HEK293 (cell line): ENCODE measurements at regions not wholly inside any gene's neighbourhood (a gene's known extent, or its start where the extent isn't known, plus 50 kb on each side); places are given as distances from the start of the nearest gene placed in this dataset.

Experiments used
- CTCF ChIA-PET: fragments of 350-600 bp; formaldehyde crosslinking; extraction: SDS; loops from one replicate; lab custom pipeline; 2021; ENCODE audit warnings: antibody characterized with exemption; lab: Yijun Ruan, JAX
- POLR2A ChIA-PET: fragments of 300-600 bp; formaldehyde crosslinking; extraction: SDS; loops from one replicate; lab custom pipeline; 2020; ENCODE audit warnings: antibody characterized with exemption, inconsistent platforms; lab: Yijun Ruan, JAX
- H3K27ac ChIP-seq: fragments of 200-500 bp; sonication (Bioruptor generic); 2 replicates; pipeline ENCODE4 v1.5.1; 2014; ENCODE audit warnings: low read depth, low read length, control low read depth, inconsistent platforms; ENCODE audit errors: extremely low read depth
- H3K36me3 ChIP-seq, 2 experiments: fragments of 200-500 bp in 1 of 2; sonication (Bioruptor generic) in 1 of 2; 1 replicate in 1 of 2; 2 replicates in 1 of 2; pipeline ENCODE4 v1.5.1; 2014 to 2017; ENCODE audit warnings: inconsistent platforms in 2 of 2, low read length in 2 of 2; ENCODE audit not compliant: control insufficient read depth in 2 of 2, insufficient read depth in 1 of 2
- H3K4me1 ChIP-seq: fragments of 200-500 bp; sonication (Bioruptor generic); 2 replicates; pipeline ENCODE4 v1.5.1; 2014; ENCODE audit warnings: mild to moderate bottlenecking, low read length, inconsistent platforms; ENCODE audit not compliant: control insufficient read depth, insufficient read depth
- H3K4me3 ChIP-seq: 2 replicates; pipeline ENCODE4 v1.5.1; 2011; ENCODE audit warnings: low read depth, mild to moderate bottlenecking, control low read depth, low read length, moderate library complexity
- H3K9me3 ChIP-seq: fragments of 200-500 bp; sonication (Bioruptor generic); 2 replicates; pipeline ENCODE4 v1.5.1; 2014; ENCODE audit warnings: low read depth, low read length, inconsistent platforms; ENCODE audit not compliant: control insufficient read depth, insufficient read depth
- BCL11A ChIP-seq: fragments of 450-650 bp; formaldehyde crosslinking; IDR thresholded peaks from 2 replicates; pipeline ENCODE4 v1.5.1; 2016; ENCODE audit warnings: low read depth, missing biosample characterization, missing genetic modification characterization
- GLIS2 ChIP-seq: fragments of 450-650 bp; formaldehyde crosslinking; IDR thresholded peaks from 2 replicates; pipeline ENCODE4 v1.5.1; 2016; ENCODE audit warnings: missing biosample characterization, missing genetic modification characterization
- MZF1 ChIP-seq: fragments of 450-650 bp; formaldehyde crosslinking; IDR thresholded peaks from 2 replicates; pipeline ENCODE4 v1.5.1; 2017; ENCODE audit warnings: missing biosample characterization, missing genetic modification characterization, borderline replicate concordance
- PRDM1 ChIP-seq: fragments of 450-650 bp; formaldehyde crosslinking; IDR thresholded peaks from 2 replicates; pipeline ENCODE4; 2016; ENCODE audit warnings: missing biosample characterization, missing genetic modification characterization
- SALL2 ChIP-seq: fragments of 450-650 bp; formaldehyde crosslinking; IDR thresholded peaks from 2 replicates; pipeline ENCODE4 v1.5.0; 2017; ENCODE audit warnings: missing biosample characterization, mild to moderate bottlenecking, missing genetic modification characterization, borderline replicate concordance
- TRIM28 ChIP-seq: IDR thresholded peaks from 2 replicates; pipeline ENCODE4 v1.6.1; 2011; ENCODE audit warnings: low read length, control low read depth, borderline replicate concordance
- ZFHX2 ChIP-seq: fragments of 450-650 bp; formaldehyde crosslinking; conservative IDR thresholded peaks from 2 replicates; pipeline ENCODE4 v1.5.1; 2016; ENCODE audit warnings: missing biosample characterization, missing genetic modification characterization
- ZNF10 ChIP-seq: fragments of 450-650 bp; formaldehyde crosslinking; IDR thresholded peaks from 2 replicates; pipeline ENCODE4 v1.5.1; 2017; ENCODE audit warnings: missing biosample characterization, missing genetic modification characterization
- ZNF302 ChIP-seq: fragments of 450-650 bp; formaldehyde crosslinking; IDR thresholded peaks from 2 replicates; pipeline ENCODE4 v1.5.1; 2016; ENCODE audit warnings: missing biosample characterization, missing genetic modification characterization, low read depth
- ZNF311 ChIP-seq: fragments of 450-650 bp; formaldehyde crosslinking; IDR thresholded peaks from 2 replicates; pipeline ENCODE4 v1.5.1; 2017; ENCODE audit warnings: missing biosample characterization, missing genetic modification characterization, borderline replicate concordance
- ZNF341 ChIP-seq: fragments of 450-650 bp; formaldehyde crosslinking; IDR thresholded peaks from 2 replicates; pipeline ENCODE4; 2016; ENCODE audit warnings: low read depth, missing biosample characterization, missing genetic modification characterization
- ZNF600 ChIP-seq: fragments of 450-650 bp; formaldehyde crosslinking; IDR thresholded peaks from 2 replicates; pipeline ENCODE4 v1.5.1; 2016; ENCODE audit warnings: missing biosample characterization, missing genetic modification characterization
- ZNF626 ChIP-seq: fragments of 450-650 bp; sonication (Bioruptor Pico); formaldehyde crosslinking; IDR thresholded peaks from 2 replicates; pipeline ENCODE4 v1.5.1; 2018; ENCODE audit warnings: missing biosample characterization, missing genetic modification characterization, inconsistent platforms
- TF ChIP-seq, protein P1 (sequence below): fragments of 450-650 bp; formaldehyde crosslinking; IDR thresholded peaks from 2 replicates; pipeline ENCODE4 v1.5.1; 2017; ENCODE audit warnings: missing biosample characterization, missing genetic modification characterization
- TF ChIP-seq, protein P2 (sequence below): fragments of 450-650 bp; formaldehyde crosslinking; IDR thresholded peaks from 2 replicates; pipeline ENCODE4 v1.5.1; 2016; ENCODE audit warnings: missing biosample characterization, missing genetic modification characterization, borderline replicate concordance
- TF ChIP-seq, protein P3 (sequence below): fragments of 450-650 bp; formaldehyde crosslinking; IDR thresholded peaks from 2 replicates; pipeline ENCODE4 v1.5.1; 2016; ENCODE audit warnings: missing biosample characterization, missing genetic modification characterization
- TF ChIP-seq, protein P4 (sequence below): fragments of 450-650 bp; formaldehyde crosslinking; IDR thresholded peaks from 2 replicates; pipeline ENCODE4 v1.5.1; 2016; ENCODE audit warnings: missing biosample characterization, missing genetic modification characterization
- TF ChIP-seq, protein P5 (sequence below): fragments of 450-650 bp; IDR thresholded peaks from 2 replicates; pipeline ENCODE4 v1.5.1; 2018; ENCODE audit warnings: missing biosample characterization, missing genetic modification characterization
- TF ChIP-seq, protein P6 (sequence below): fragments of 450-650 bp; formaldehyde crosslinking; IDR thresholded peaks from 2 replicates; pipeline ENCODE4 v1.5.1; 2016; ENCODE audit warnings: missing biosample characterization, missing genetic modification characterization

DNA sequence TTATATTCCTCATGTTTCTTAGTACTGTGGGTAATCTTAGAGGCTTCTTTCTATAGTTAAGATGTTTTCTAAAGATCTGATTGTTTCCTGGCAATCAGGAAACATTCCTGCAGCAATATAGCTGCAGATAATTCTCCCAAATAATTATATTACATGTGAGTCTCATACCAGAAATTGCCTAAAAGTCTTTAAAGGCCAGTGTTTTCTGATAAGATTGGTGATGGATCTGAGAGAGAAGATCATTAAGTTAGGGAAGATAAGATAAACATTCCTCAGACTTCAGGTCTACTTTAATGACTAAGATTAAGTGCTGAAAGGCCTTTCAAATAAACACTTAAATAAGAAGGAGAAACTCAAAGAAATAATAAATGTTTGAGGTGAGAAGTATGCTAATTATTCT is 107.7 kb upstream of the DAB2 start:
- CTCF ChIA-PET: interaction anchor here (0.9 to 1.3 kb wide), 3 partner anchors 15 to 156 kb away, joined by 3 to 5 read pairs (median 4); no protein-coding TSS in a partner anchor
- TF ChIP-seq ZNF341 (no peak), GLIS2 (tag by site-specific recombination) (no peak), ZNF302 (tag by site-specific recombination) (no peak), ZNF311 (tag by site-specific recombination) (no peak), PRDM1 (tag by site-specific recombination) (no peak), MZF1 (tag by site-specific recombination) (no peak), ZNF626 (tag by site-specific recombination) (no peak), ZNF10 (tag by site-specific recombination) (no peak), SALL2 (no peak), BCL11A (tag by site-specific recombination) (no peak), ZNF600 (tag by site-specific recombination) (no peak), ZFHX2 (tag by site-specific recombination) (no peak), TRIM28 (no peak)
- TF ChIP-seq, protein P1, sequence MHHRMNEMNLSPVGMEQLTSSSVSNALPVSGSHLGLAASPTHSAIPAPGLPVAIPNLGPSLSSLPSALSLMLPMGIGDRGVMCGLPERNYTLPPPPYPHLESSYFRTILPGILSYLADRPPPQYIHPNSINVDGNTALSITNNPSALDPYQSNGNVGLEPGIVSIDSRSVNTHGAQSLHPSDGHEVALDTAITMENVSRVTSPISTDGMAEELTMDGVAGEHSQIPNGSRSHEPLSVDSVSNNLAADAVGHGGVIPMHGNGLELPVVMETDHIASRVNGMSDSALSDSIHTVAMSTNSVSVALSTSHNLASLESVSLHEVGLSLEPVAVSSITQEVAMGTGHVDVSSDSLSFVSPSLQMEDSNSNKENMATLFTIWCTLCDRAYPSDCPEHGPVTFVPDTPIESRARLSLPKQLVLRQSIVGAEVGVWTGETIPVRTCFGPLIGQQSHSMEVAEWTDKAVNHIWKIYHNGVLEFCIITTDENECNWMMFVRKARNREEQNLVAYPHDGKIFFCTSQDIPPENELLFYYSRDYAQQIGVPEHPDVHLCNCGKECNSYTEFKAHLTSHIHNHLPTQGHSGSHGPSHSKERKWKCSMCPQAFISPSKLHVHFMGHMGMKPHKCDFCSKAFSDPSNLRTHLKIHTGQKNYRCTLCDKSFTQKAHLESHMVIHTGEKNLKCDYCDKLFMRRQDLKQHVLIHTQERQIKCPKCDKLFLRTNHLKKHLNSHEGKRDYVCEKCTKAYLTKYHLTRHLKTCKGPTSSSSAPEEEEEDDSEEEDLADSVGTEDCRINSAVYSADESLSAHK: no peak
- TF ChIP-seq, protein P2, sequence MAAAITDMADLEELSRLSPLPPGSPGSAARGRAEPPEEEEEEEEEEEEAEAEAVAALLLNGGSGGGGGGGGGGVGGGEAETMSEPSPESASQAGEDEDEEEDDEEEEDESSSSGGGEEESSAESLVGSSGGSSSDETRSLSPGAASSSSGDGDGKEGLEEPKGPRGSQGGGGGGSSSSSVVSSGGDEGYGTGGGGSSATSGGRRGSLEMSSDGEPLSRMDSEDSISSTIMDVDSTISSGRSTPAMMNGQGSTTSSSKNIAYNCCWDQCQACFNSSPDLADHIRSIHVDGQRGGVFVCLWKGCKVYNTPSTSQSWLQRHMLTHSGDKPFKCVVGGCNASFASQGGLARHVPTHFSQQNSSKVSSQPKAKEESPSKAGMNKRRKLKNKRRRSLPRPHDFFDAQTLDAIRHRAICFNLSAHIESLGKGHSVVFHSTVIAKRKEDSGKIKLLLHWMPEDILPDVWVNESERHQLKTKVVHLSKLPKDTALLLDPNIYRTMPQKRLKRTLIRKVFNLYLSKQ (tag by site-specific recombination): no peak
- TF ChIP-seq, protein P3, sequence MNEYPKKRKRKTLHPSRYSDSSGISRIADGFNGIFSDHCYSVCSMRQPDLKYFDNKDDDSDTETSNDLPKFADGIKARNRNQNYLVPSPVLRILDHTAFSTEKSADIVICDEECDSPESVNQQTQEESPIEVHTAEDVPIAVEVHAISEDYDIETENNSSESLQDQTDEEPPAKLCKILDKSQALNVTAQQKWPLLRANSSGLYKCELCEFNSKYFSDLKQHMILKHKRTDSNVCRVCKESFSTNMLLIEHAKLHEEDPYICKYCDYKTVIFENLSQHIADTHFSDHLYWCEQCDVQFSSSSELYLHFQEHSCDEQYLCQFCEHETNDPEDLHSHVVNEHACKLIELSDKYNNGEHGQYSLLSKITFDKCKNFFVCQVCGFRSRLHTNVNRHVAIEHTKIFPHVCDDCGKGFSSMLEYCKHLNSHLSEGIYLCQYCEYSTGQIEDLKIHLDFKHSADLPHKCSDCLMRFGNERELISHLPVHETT (tag by site-specific recombination): no peak
- TF ChIP-seq, protein P4, sequence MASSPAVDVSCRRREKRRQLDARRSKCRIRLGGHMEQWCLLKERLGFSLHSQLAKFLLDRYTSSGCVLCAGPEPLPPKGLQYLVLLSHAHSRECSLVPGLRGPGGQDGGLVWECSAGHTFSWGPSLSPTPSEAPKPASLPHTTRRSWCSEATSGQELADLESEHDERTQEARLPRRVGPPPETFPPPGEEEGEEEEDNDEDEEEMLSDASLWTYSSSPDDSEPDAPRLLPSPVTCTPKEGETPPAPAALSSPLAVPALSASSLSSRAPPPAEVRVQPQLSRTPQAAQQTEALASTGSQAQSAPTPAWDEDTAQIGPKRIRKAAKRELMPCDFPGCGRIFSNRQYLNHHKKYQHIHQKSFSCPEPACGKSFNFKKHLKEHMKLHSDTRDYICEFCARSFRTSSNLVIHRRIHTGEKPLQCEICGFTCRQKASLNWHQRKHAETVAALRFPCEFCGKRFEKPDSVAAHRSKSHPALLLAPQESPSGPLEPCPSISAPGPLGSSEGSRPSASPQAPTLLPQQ: no peak
- TF ChIP-seq, protein P5, sequence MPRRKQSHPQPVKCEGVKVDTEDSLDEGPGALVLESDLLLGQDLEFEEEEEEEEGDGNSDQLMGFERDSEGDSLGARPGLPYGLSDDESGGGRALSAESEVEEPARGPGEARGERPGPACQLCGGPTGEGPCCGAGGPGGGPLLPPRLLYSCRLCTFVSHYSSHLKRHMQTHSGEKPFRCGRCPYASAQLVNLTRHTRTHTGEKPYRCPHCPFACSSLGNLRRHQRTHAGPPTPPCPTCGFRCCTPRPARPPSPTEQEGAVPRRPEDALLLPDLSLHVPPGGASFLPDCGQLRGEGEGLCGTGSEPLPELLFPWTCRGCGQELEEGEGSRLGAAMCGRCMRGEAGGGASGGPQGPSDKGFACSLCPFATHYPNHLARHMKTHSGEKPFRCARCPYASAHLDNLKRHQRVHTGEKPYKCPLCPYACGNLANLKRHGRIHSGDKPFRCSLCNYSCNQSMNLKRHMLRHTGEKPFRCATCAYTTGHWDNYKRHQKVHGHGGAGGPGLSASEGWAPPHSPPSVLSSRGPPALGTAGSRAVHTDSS: no peak
- TF ChIP-seq, protein P6, sequence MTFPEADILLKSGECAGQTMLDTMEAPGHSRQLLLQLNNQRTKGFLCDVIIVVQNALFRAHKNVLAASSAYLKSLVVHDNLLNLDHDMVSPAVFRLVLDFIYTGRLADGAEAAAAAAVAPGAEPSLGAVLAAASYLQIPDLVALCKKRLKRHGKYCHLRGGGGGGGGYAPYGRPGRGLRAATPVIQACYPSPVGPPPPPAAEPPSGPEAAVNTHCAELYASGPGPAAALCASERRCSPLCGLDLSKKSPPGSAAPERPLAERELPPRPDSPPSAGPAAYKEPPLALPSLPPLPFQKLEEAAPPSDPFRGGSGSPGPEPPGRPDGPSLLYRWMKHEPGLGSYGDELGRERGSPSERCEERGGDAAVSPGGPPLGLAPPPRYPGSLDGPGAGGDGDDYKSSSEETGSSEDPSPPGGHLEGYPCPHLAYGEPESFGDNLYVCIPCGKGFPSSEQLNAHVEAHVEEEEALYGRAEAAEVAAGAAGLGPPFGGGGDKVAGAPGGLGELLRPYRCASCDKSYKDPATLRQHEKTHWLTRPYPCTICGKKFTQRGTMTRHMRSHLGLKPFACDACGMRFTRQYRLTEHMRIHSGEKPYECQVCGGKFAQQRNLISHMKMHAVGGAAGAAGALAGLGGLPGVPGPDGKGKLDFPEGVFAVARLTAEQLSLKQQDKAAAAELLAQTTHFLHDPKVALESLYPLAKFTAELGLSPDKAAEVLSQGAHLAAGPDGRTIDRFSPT (tag by site-specific recombination): no peak
- POLR2A ChIA-PET: no interaction called here
- Histone ChIP-seq H3K36me3 (no peaks in the 10 kb centered on the region), H3K4me3 (no peak overlapping the region), H3K27ac (no peak overlapping the region), H3K4me1 (no peaks in the 10 kb centered on the region), H3K9me3 (no peaks in the 10 kb centered on the region)
